IMR-90 (cell line): ENCODE measurements at regions not wholly inside any gene's neighbourhood (a gene's known extent, or its start where the extent isn't known, plus 50 kb on each side); places are given as distances from the start of the nearest gene placed in this dataset.

Experiments used
- BHLHE40 ChIP-seq: fragments of 150-350 bp; IDR thresholded peaks from 2 replicates; pipeline ENCODE4 v1.6.1; 2016; ENCODE audit warnings: mild to moderate bottlenecking, low read depth, low read length
- FOS ChIP-seq: fragments of 150-350 bp; IDR thresholded peaks from 2 replicates; pipeline ENCODE4 v1.6.1; 2016; ENCODE audit warnings: low read depth, low read length
- MAFK ChIP-seq: IDR thresholded peaks from 2 replicates; pipeline ENCODE4 v1.6.1; 2012; ENCODE audit warnings: low read depth, low read length, improper control_type of control experiment
- MAZ ChIP-seq: IDR thresholded peaks from 2 replicates; pipeline ENCODE4 v1.6.1; 2012; ENCODE audit warnings: low read depth, mild to moderate bottlenecking, low read length, improper control_type of control experiment, moderate library complexity, borderline replicate concordance
- MXI1 ChIP-seq: IDR thresholded peaks from 2 replicates; pipeline ENCODE4 v1.6.1; 2012; ENCODE audit warnings: low read depth, mild to moderate bottlenecking, low read length, moderate library complexity, borderline replicate concordance
- NFE2L2 ChIP-seq: fragments of 150-350 bp; IDR thresholded peaks from 2 replicates; pipeline ENCODE4 v1.6.1; 2016; ENCODE audit warnings: low read depth, mild to moderate bottlenecking, low read length
- POLR2A ChIP-seq: IDR thresholded peaks from 2 replicates; pipeline ENCODE4 v1.6.1; 2012; ENCODE audit warnings: mild to moderate bottlenecking, low read depth, low read length
- RAD21 ChIP-seq: IDR thresholded peaks from 2 replicates; pipeline ENCODE4 v1.6.1; 2012; ENCODE audit warnings: low read length, improper control_type of control experiment
- RCOR1 ChIP-seq: IDR thresholded peaks from 2 replicates; pipeline ENCODE4 v1.6.1; 2012; ENCODE audit warnings: mild to moderate bottlenecking, low read length, improper control_type of control experiment; ENCODE audit not compliant: insufficient replicate concordance
- RFX5 ChIP-seq: IDR thresholded peaks from 2 replicates; pipeline ENCODE4 v1.8.0; 2012; ENCODE audit warnings: low read depth, mild to moderate bottlenecking, low read length, moderate library complexity
- USF2 ChIP-seq: fragments of 150-350 bp; IDR thresholded peaks from 2 replicates; pipeline ENCODE4 v1.6.1; 2017; ENCODE audit warnings: mild to moderate bottlenecking, antibody characterized with exemption, low read length, low read depth
- TF ChIP-seq, protein P1 (sequence below): conservative IDR thresholded peaks from 2 replicates; pipeline ENCODE4 v1.5.1; 2012; ENCODE audit warnings: mild to moderate bottlenecking, low read depth, low read length, improper control_type of control experiment
- TF ChIP-seq, protein P2 (sequence below): fragments of 150-350 bp; IDR thresholded peaks from 2 replicates; pipeline ENCODE4 v1.6.1; 2016; ENCODE audit warnings: low read depth, mild to moderate bottlenecking, low read length, moderate library complexity, borderline replicate concordance

DNA sequence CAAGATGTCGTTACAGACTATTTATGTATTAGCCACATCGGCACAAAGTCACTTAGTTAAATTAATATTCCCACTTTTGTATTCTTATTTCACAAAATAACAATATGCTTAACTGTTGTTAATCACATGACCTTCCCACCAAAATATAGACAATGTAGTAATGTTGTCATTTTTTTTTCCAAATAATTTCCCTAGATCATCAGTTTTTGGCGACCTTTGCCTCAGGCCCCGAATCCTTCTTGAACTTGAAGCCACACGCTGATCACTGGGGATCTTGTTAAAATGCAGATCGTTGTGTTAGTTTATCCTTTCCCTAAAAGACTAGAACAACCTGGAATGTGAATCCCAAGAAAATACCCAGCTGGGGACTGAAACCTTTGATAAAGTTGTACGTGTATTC, 497.6 kb downstream of the SUCLG1 start:
- TF ChIP-seq POLR2A: no peak
- TF ChIP-seq, protein P1, sequence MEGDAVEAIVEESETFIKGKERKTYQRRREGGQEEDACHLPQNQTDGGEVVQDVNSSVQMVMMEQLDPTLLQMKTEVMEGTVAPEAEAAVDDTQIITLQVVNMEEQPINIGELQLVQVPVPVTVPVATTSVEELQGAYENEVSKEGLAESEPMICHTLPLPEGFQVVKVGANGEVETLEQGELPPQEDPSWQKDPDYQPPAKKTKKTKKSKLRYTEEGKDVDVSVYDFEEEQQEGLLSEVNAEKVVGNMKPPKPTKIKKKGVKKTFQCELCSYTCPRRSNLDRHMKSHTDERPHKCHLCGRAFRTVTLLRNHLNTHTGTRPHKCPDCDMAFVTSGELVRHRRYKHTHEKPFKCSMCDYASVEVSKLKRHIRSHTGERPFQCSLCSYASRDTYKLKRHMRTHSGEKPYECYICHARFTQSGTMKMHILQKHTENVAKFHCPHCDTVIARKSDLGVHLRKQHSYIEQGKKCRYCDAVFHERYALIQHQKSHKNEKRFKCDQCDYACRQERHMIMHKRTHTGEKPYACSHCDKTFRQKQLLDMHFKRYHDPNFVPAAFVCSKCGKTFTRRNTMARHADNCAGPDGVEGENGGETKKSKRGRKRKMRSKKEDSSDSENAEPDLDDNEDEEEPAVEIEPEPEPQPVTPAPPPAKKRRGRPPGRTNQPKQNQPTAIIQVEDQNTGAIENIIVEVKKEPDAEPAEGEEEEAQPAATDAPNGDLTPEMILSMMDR: no peak
- TF ChIP-seq NFE2L2: no peak
- TF ChIP-seq RFX5: no peak
- TF ChIP-seq, protein P2, sequence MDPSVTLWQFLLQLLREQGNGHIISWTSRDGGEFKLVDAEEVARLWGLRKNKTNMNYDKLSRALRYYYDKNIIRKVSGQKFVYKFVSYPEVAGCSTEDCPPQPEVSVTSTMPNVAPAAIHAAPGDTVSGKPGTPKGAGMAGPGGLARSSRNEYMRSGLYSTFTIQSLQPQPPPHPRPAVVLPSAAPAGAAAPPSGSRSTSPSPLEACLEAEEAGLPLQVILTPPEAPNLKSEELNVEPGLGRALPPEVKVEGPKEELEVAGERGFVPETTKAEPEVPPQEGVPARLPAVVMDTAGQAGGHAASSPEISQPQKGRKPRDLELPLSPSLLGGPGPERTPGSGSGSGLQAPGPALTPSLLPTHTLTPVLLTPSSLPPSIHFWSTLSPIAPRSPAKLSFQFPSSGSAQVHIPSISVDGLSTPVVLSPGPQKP: no peak
- no peak for TF ChIP-seq MXI1
- no peak for TF ChIP-seq BHLHE40
- no peak for TF ChIP-seq MAFK
- TF ChIP-seq RCOR1: no peak
- TF ChIP-seq RAD21: no peak
- TF ChIP-seq USF2: no peak
- no peak for TF ChIP-seq MAZ
- no peak for TF ChIP-seq FOS
